Heart right ventricle (tissue), 16 donors: ENCODE measurements at regions not wholly inside any gene's neighbourhood (a gene's known extent, or its start where the extent isn't known, plus 50 kb on each side); places are given as distances from the start of the nearest gene placed in this dataset.

ENCODE experiments used
- ATAC-seq, 8 donors: fragments of 200-7000 bp; cut with Tn5 transposase; one replicate each; pipeline ENCODE4 v1.9.1; 2020; ENCODE audit warnings: mild to moderate bottlenecking in 8 of 8, moderate library complexity in 8 of 8, moderate number of reproducible peaks in 1 of 8
- DNase-seq, 2 donors: peaks; one replicate each; pipeline ENCODE4 v3.0.0-alpha.2; 2020
- H3K27ac ChIP-seq, 10 donors: fragments of 200-600 bp; sonication (generic) in 2 of 10; one replicate each; pipeline versions ENCODE4 v1.5.0 to v1.8.0; 2020 to 2022; ENCODE audit warnings: mild to moderate bottlenecking in 3 of 10
- H3K27me3 ChIP-seq, 7 donors: fragments of 200-600 bp; one replicate each; pipeline ENCODE4 v1.8.0; 2021 to 2022; ENCODE audit warnings: mild to moderate bottlenecking in 2 of 7
- H3K36me3 ChIP-seq, 9 donors: fragments of 200-600 bp; sonication (generic) in 1 of 9; one replicate each; pipeline versions ENCODE4 v1.5.0 to v1.8.0; 2020 to 2022; ENCODE audit warnings: mild to moderate bottlenecking in 2 of 9
- H3K4me1 ChIP-seq, 9 donors: fragments of 200-600 bp; sonication (generic) in 1 of 9; one replicate each; pipeline versions ENCODE4 v1.5.0 to v1.8.0; 2020 to 2022; ENCODE audit warnings: mild to moderate bottlenecking in 4 of 9
- H3K4me3 ChIP-seq, 10 donors: fragments of 200-600 bp; sonication (generic) in 2 of 10; one replicate each; pipeline versions ENCODE4 v1.5.0 to v1.8.0; 2020 to 2022; ENCODE audit warnings: mild to moderate bottlenecking in 7 of 10, moderate library complexity in 2 of 10
- H3K9me3 ChIP-seq, 11 donors: fragments of 200-600 bp in 10 of 11; sonication (generic) in 2 of 11; one replicate each; pipeline versions ENCODE4 v1.5.0 to v1.8.0; 2013 to 2022; ENCODE audit warnings: mild to moderate bottlenecking in 2 of 11, control low read depth in 1 of 11, moderate library complexity in 1 of 11
- CTCF ChIP-seq, 9 donors: fragments of 200-600 bp; sonication (generic) in 2 of 9; IDR thresholded peaks; one replicate each; pipeline versions ENCODE4 v1.5.0 to v1.8.0; 2021 to 2022; ENCODE audit warnings: antibody characterized with exemption in 9 of 9, mild to moderate bottlenecking in 5 of 9, moderate library complexity in 1 of 9
- WGBS, 2 donors: extraction: QIAGEN DNeasy Blood & Tissue Kit; methylation state at CpG; one replicate each; pipeline ENCODE4 v1.1.7; 2013; ENCODE audit warnings: inconsistent platforms in 1 of 2; 5-methylcytosine and 5-hydroxymethylcytosine counted together
- intact Hi-C, 10 donors: fragments of 100-400 bp; cut with DNase I; formaldehyde crosslinking; loops; one replicate each; pipeline versions ENCODE4 v1.11.1 to v1.14.2; 2022
- donor health status: Arrhythmogenic right ventricular cardiomyopathy.
- donor health status: ischemic (EF 13 %, LVEDD 7.1; RV severe dilation, severe dysfunction).
- donor health status: healthy with polysubstance abuse.
- donor health status: DM: no; HTN: yes; CAD: no.
- donor health status: DM: no; HTN: no; CAD: no.
- donor health status: ischemic (EF 25% LVEDD 6.9; RV normal size, moderate dysfunction).
- donor health status: ischemic (EF 25% LVEDD 5.7; RV mildly dilated, moderate dysfunction).
- donor health status: healthy.
- donor health status: DM: yes; HTN: yes; CAD: no.
- donor health status: Ischemic cardiomyopathy.
- donor health status: ischemic (EF 35%, LVEDD 5.7; RV mildly dilated, moderate dysfunction).
- donor health status: nonischemic (EF 11% LVEDD 7.7; RV severe dilation, severe dysfunction).
- donor health status: DM: yes; HTN: yes; CAD: no.
- donor health status: PGD.
- donor health status: ischemic (EF 29% LVEDD 5.4; RV normal size, mild dysfunction).
- donor health status: nonischemic (EF 23%, LVEDD 6.1; RV moderate dilation, normal function).

- DNase-seq (peak in 1 of 2 donors; percentile 14), ATAC-seq (no peak)
- no peaks in the 10 kb centered on the region for H3K27me3 ChIP-seq
- no peaks in the 10 kb centered on the region for H3K36me3 ChIP-seq
- H3K27ac ChIP-seq = no peak overlapping the region
- TF ChIP-seq CTCF (IDR thresholded peaks at IDR 0.05) = no peak
- H3K4me1 ChIP-seq = no peaks in the 10 kb centered on the region
- H3K9me3 ChIP-seq = peaks cover 0 to 19% (median 0%) of the 10 kb centered on the region in 11 donors
- no peak overlapping the region for H3K4me3 ChIP-seq
- whole genome bisulfite sequencing, 2 donors = 96 to 97% methylated on average over 51 of the region's 51 CpGs
- intact Hi-C loops = no loop called here
These were observed 223.0 kb downstream of the NRIP1 start for GRCh38 chr21:14841511-14842472.

- intact Hi-C loops = no loop called here
- TF ChIP-seq CTCF (IDR thresholded peaks at IDR 0.05) = no peak
- H3K9me3 ChIP-seq = no peaks in the 10 kb centered on the region
- no peak for ATAC-seq
- H3K36me3 ChIP-seq = no peaks in the 10 kb centered on the region
- no peaks in the 10 kb centered on the region for H3K27me3 ChIP-seq
- no peak overlapping the region for H3K4me3 ChIP-seq
- DNase-seq = no peak
- no peak overlapping the region for H3K27ac ChIP-seq
- no peaks in the 10 kb centered on the region for H3K4me1 ChIP-seq
- 37% methylated on average over 3 of the region's 3 CpGs for WGBS, 2 donors
These were observed 226.4 kb downstream of the NRIP1 start for GRCh38 chr21:14838400-14838799.

- H3K27ac ChIP-seq = no peak overlapping the region
- TF ChIP-seq CTCF (IDR thresholded peaks at IDR 0.05) = no peak
- no peaks in the 10 kb centered on the region for H3K4me1 ChIP-seq
- 89 to 94% methylated on average over 1 of the region's 1 CpG for WGBS, 2 donors
- H3K36me3 ChIP-seq = no peaks in the 10 kb centered on the region
- H3K9me3 ChIP-seq = no peaks in the 10 kb centered on the region
- H3K4me3 ChIP-seq = no peak overlapping the region
- H3K27me3 ChIP-seq = no peaks in the 10 kb centered on the region
- intact Hi-C loops = no loop called here
- DNase-seq = no peak
- ATAC-seq = no peak
These were observed 227.8 kb downstream of the NRIP1 start for GRCh38 chr21:14836950-14837349.

GRCh38 chr21:14833666-14834351, 231.0 kb downstream of the NRIP1 start:
- TF ChIP-seq CTCF (IDR thresholded peaks at IDR 0.05) = no peak
- H3K27me3 ChIP-seq = no peaks in the 10 kb centered on the region
- H3K9me3 ChIP-seq = no peaks in the 10 kb centered on the region
- DNase-seq = no peak
- WGBS, 2 donors = 41 to 96% methylated on average over 1 of the region's 1 CpG
- no peaks in the 10 kb centered on the region for H3K4me1 ChIP-seq
- intact Hi-C loops = no loop called here
- no peaks in the 10 kb centered on the region for H3K36me3 ChIP-seq
- H3K4me3 ChIP-seq = no peak overlapping the region
- H3K27ac ChIP-seq = no peak overlapping the region
- no peak for ATAC-seq
